ENCODE measurements at regions not wholly inside any gene's neighbourhood (a gene's known extent, or its start where the extent isn't known, plus 50 kb on each side); places are given as distances from the start of the nearest gene placed in this dataset.

- TF ChIP-seq TAF1 (IDR thresholded peaks at IDR 0.05; ENCODE audit: low read depth), result no peak
- TF ChIP-seq REST (IDR thresholded peaks at IDR 0.05; ENCODE audit: low read depth), result no peak
- no peak for TF ChIP-seq USF1 (IDR thresholded peaks at IDR 0.05)
- no peak for TF ChIP-seq CREB1 (IDR thresholded peaks at IDR 0.05; ENCODE audit: low read depth)
Observed at GRCh38 chr1:55720261-55720660, 505.1 kb upstream of the USP24 start.
